ENCODE measurements at regions not wholly inside any gene's neighbourhood (a gene's known extent, or its start where the extent isn't known, plus 50 kb on each side); places are given as distances from the start of the nearest gene placed in this dataset.

GRCh38 chr4:137025484-137026059, 506.7 kb downstream of the PCDH18 start:
- H2AFZ ChIP-seq (ENCODE audit: low read length, unreplicated experiment): no peak overlapping the region
- H3K79me2 ChIP-seq (ENCODE audit: control insufficient read depth, insufficient read depth, low read length, unreplicated experiment): no peaks in the 10 kb centered on the region
- no peaks in the 10 kb centered on the region for H3K27me3 ChIP-seq (ENCODE audit: insufficient read depth, low read length)
- H3K27ac ChIP-seq (ENCODE audit: low read depth, low read length): no peak overlapping the region
- no peak overlapping the region for H3K4me3 ChIP-seq (ENCODE audit: low read depth, low read length)
- H3K4me1 ChIP-seq (ENCODE audit: control insufficient read depth, insufficient read depth, low read length, unreplicated experiment): no peaks in the 10 kb centered on the region
- H3K36me3 ChIP-seq (ENCODE audit: insufficient read depth, low read length): no peaks in the 10 kb centered on the region

GRCh38 chr4:137015426-137016409, 516.6 kb downstream of the PCDH18 start:
- Histone ChIP-seq H3K4me1 (ENCODE audit: control insufficient read depth, insufficient read depth, low read length, unreplicated experiment) (no peaks in the 10 kb centered on the region), H2AFZ (ENCODE audit: low read length, unreplicated experiment) (no peak overlapping the region), H3K27ac (ENCODE audit: low read depth, low read length) (no peak overlapping the region), H3K36me3 (ENCODE audit: insufficient read depth, low read length) (no peaks in the 10 kb centered on the region), H3K4me3 (ENCODE audit: low read depth, low read length) (no peak overlapping the region), H3K79me2 (ENCODE audit: control insufficient read depth, insufficient read depth, low read length, unreplicated experiment) (no peaks in the 10 kb centered on the region), H3K27me3 (ENCODE audit: insufficient read depth, low read length) (no peaks in the 10 kb centered on the region)

- H3K36me3 ChIP-seq (ENCODE audit: insufficient read depth, low read length): no peaks in the 10 kb centered on the region
- no peak overlapping the region for H3K4me3 ChIP-seq (ENCODE audit: low read depth, low read length)
- no peaks in the 10 kb centered on the region for H3K79me2 ChIP-seq (ENCODE audit: control insufficient read depth, insufficient read depth, low read length, unreplicated experiment)
- no peaks in the 10 kb centered on the region for H3K27me3 ChIP-seq (ENCODE audit: insufficient read depth, low read length)
- no peak overlapping the region for H3K27ac ChIP-seq (ENCODE audit: low read depth, low read length)
- H3K4me1 ChIP-seq (ENCODE audit: control insufficient read depth, insufficient read depth, low read length, unreplicated experiment): no peaks in the 10 kb centered on the region
- no peak overlapping the region for H2AFZ ChIP-seq (ENCODE audit: low read length, unreplicated experiment)
These were observed 531.9 kb downstream of the PCDH18 start for GRCh38 chr4:137000432-137000831.

GRCh38 chr4:136992032-136992431, 540.3 kb downstream of the PCDH18 start:
- Histone ChIP-seq H3K27ac (ENCODE audit: low read depth, low read length) (no peak overlapping the region), H3K4me3 (ENCODE audit: low read depth, low read length) (no peak overlapping the region)

GRCh38 chr4:136985683-136986082, 546.6 kb downstream of the PCDH18 start:
- H3K4me1 ChIP-seq (ENCODE audit: control insufficient read depth, insufficient read depth, low read length, unreplicated experiment): no peaks in the 10 kb centered on the region
- no peaks in the 10 kb centered on the region for H3K79me2 ChIP-seq (ENCODE audit: control insufficient read depth, insufficient read depth, low read length, unreplicated experiment)
- no peaks in the 10 kb centered on the region for H3K27me3 ChIP-seq (ENCODE audit: insufficient read depth, low read length)

More at GRCh38 chr4:136992032-136992431, 540.3 kb downstream of the PCDH18 start:
- no peaks in the 10 kb centered on the region for H3K79me2 ChIP-seq (ENCODE audit: control insufficient read depth, insufficient read depth, low read length, unreplicated experiment)
- no peaks in the 10 kb centered on the region for H3K27me3 ChIP-seq (ENCODE audit: insufficient read depth, low read length)
- no peaks in the 10 kb centered on the region for H3K36me3 ChIP-seq (ENCODE audit: insufficient read depth, low read length)
- no peaks in the 10 kb centered on the region for H3K4me1 ChIP-seq (ENCODE audit: control insufficient read depth, insufficient read depth, low read length, unreplicated experiment)
- no peak overlapping the region for H2AFZ ChIP-seq (ENCODE audit: low read length, unreplicated experiment)

GRCh38 chr4:136967069-136967468, 565.2 kb downstream of the PCDH18 start:
- no peaks in the 10 kb centered on the region for H3K4me1 ChIP-seq (ENCODE audit: control insufficient read depth, insufficient read depth, low read length, unreplicated experiment)
- H2AFZ ChIP-seq (ENCODE audit: low read length, unreplicated experiment): no peak overlapping the region
- no peak overlapping the region for H3K27ac ChIP-seq (ENCODE audit: low read depth, low read length)
- H3K27me3 ChIP-seq (ENCODE audit: insufficient read depth, low read length): no peaks in the 10 kb centered on the region
- no peaks in the 10 kb centered on the region for H3K79me2 ChIP-seq (ENCODE audit: control insufficient read depth, insufficient read depth, low read length, unreplicated experiment)
- no peak overlapping the region for H3K4me3 ChIP-seq (ENCODE audit: low read depth, low read length)
- no peaks in the 10 kb centered on the region for H3K36me3 ChIP-seq (ENCODE audit: insufficient read depth, low read length)

More at GRCh38 chr4:136985683-136986082, 546.6 kb downstream of the PCDH18 start:
- no peak overlapping the region for H3K4me3 ChIP-seq (ENCODE audit: low read depth, low read length)
- no peak overlapping the region for H2AFZ ChIP-seq (ENCODE audit: low read length, unreplicated experiment)
- no peak overlapping the region for H3K27ac ChIP-seq (ENCODE audit: low read depth, low read length)
- H3K36me3 ChIP-seq (ENCODE audit: insufficient read depth, low read length): no peaks in the 10 kb centered on the region

- Histone ChIP-seq H2AFZ (ENCODE audit: low read length, unreplicated experiment) (no peak overlapping the region), H3K4me1 (ENCODE audit: control insufficient read depth, insufficient read depth, low read length, unreplicated experiment) (no peaks in the 10 kb centered on the region), H3K27ac (ENCODE audit: low read depth, low read length) (no peak overlapping the region)
These were observed 566.8 kb downstream of the PCDH18 start for GRCh38 chr4:136965478-136965877.

GRCh38 chr4:136962868-136963267, 569.4 kb downstream of the PCDH18 start:
- Histone ChIP-seq H3K4me1 (ENCODE audit: control insufficient read depth, insufficient read depth, low read length, unreplicated experiment) (no peaks in the 10 kb centered on the region), H3K79me2 (ENCODE audit: control insufficient read depth, insufficient read depth, low read length, unreplicated experiment) (no peaks in the 10 kb centered on the region), H3K27ac (ENCODE audit: low read depth, low read length) (no peak overlapping the region), H3K27me3 (ENCODE audit: insufficient read depth, low read length) (no peaks in the 10 kb centered on the region), H3K36me3 (ENCODE audit: insufficient read depth, low read length) (no peaks in the 10 kb centered on the region), H3K4me3 (ENCODE audit: low read depth, low read length) (no peak overlapping the region), H2AFZ (ENCODE audit: low read length, unreplicated experiment) (no peak overlapping the region)

More at GRCh38 chr4:136965478-136965877, 566.8 kb downstream of the PCDH18 start:
- Histone ChIP-seq H3K27me3 (ENCODE audit: insufficient read depth, low read length) (no peaks in the 10 kb centered on the region), H3K4me3 (ENCODE audit: low read depth, low read length) (no peak overlapping the region), H3K36me3 (ENCODE audit: insufficient read depth, low read length) (no peaks in the 10 kb centered on the region), H3K79me2 (ENCODE audit: control insufficient read depth, insufficient read depth, low read length, unreplicated experiment) (no peaks in the 10 kb centered on the region)

- Histone ChIP-seq H3K4me3 (ENCODE audit: low read depth, low read length) (no peak overlapping the region), H3K27ac (ENCODE audit: low read depth, low read length) (no peak overlapping the region), H3K79me2 (ENCODE audit: control insufficient read depth, insufficient read depth, low read length, unreplicated experiment) (no peaks in the 10 kb centered on the region), H3K36me3 (ENCODE audit: insufficient read depth, low read length) (no peaks in the 10 kb centered on the region), H3K27me3 (ENCODE audit: insufficient read depth, low read length) (no peaks in the 10 kb centered on the region), H3K4me1 (ENCODE audit: control insufficient read depth, insufficient read depth, low read length, unreplicated experiment) (peaks cover 4% of the 10 kb centered on the region), H2AFZ (ENCODE audit: low read length, unreplicated experiment) (no peak overlapping the region)
These were observed 585.9 kb downstream of the PCDH18 start for GRCh38 chr4:136946307-136946907.

- no peaks in the 10 kb centered on the region for H3K27me3 ChIP-seq (ENCODE audit: insufficient read depth, low read length)
- no peak overlapping the region for H2AFZ ChIP-seq (ENCODE audit: low read length, unreplicated experiment)
- H3K4me3 ChIP-seq (ENCODE audit: low read depth, low read length): no peak overlapping the region
- peaks cover 15% of the 10 kb centered on the region for H3K4me1 ChIP-seq (ENCODE audit: control insufficient read depth, insufficient read depth, low read length, unreplicated experiment)
- no peak overlapping the region for H3K27ac ChIP-seq (ENCODE audit: low read depth, low read length)
- H3K79me2 ChIP-seq (ENCODE audit: control insufficient read depth, insufficient read depth, low read length, unreplicated experiment): no peaks in the 10 kb centered on the region
- H3K36me3 ChIP-seq (ENCODE audit: insufficient read depth, low read length): no peaks in the 10 kb centered on the region
These were observed 592.5 kb downstream of the PCDH18 start for GRCh38 chr4:136939781-136940180.

Data from ACC112 (cell line).